ENCODE measurements at regions not wholly inside any gene's neighbourhood (a gene's known extent, or its start where the extent isn't known, plus 50 kb on each side); places are given as distances from the start of the nearest gene placed in this dataset.

DNA sequence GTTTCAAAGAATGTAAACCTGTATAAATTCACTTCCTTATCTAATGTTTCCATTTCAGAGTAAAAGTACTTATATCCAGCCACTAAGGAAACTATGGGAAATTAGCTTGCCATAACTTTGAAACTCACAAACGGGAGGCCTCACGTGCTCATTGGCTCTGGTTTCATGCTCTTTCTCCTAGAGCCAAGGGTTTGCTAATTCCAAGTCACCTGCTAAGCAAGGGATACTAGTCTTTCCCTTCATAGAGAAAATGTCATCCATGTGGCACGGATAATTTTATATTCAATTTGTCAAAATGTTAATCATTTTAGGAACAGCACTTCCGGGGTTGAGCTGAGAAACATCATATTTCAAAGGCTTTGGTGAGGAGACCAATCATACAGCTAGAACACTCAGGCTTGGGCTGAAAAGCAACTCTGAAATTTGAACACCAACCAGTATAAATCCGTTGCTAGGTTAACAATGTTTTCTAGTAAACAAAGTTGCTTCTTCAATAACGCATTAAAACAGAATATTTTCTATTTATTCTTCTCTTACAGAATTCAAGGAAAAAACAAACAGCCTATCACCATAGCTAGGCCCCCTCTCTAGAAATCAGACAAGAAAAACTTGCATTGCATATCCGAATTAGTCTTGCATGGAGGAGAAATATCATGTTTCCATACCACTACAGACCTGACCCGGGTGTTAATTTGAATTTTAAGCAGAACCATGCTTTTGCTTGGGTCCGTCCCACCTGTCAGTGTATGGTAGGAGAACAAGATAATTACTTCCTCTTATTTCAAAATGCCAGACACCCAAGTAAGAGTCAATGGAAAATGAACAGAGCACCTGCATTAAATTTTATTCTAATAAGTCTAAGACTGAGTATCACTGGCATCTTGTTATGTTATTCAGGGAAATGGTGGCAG, 196.1 kb upstream of the ESRRG start:
- Mint-ChIP-seq H3K27me3 (no peaks in the 10 kb centered on the region), H3K9me3 (peaks cover 7% of the 10 kb centered on the region), H3K4me3 (no peak overlapping the region), H3K4me1 (ENCODE audit: low read depth in 2 of 2) (no peaks in the 10 kb centered on the region), H3K27ac (no peak overlapping the region), H3K36me3 (no peaks in the 10 kb centered on the region)
- DNase-seq (ENCODE audit: low spot score) (no peak), ATAC-seq (no peak)

DNA sequence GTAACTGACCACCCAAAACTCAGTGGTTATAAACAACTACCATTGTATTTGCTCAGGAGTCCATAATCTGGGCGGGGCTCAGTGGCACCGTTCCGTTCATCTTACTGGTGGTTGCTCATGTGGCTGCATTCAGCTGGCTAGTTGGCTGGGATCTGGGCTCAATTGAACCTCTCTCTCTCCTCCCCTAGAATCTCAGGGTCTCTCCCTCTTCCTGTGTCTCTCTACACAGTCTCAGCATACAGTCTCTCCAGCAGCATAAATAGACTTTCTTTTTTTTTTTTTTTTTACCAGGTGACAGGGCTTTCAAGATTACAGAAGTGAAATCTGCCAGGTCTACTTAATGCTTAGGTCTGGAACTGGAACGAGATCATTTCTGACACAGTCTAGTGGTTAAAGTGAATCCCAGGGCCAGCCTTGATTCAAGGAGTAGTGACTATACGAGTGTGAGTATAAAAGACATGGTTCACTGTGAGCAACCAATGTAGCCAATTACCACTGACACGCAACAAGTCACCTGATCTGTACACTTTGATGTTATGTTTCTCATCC, 193.7 kb upstream of the ESRRG start:
- Mint-ChIP-seq H3K27ac (no peak overlapping the region), H3K4me1 (ENCODE audit: low read depth in 2 of 2) (no peaks in the 10 kb centered on the region), H3K36me3 (no peaks in the 10 kb centered on the region), H3K4me3 (no peak overlapping the region), H3K9me3 (peaks cover 1% of the 10 kb centered on the region), H3K27me3 (no peaks in the 10 kb centered on the region)
- DNase-seq (ENCODE audit: low spot score) (no peak), ATAC-seq (no peak)

DNA sequence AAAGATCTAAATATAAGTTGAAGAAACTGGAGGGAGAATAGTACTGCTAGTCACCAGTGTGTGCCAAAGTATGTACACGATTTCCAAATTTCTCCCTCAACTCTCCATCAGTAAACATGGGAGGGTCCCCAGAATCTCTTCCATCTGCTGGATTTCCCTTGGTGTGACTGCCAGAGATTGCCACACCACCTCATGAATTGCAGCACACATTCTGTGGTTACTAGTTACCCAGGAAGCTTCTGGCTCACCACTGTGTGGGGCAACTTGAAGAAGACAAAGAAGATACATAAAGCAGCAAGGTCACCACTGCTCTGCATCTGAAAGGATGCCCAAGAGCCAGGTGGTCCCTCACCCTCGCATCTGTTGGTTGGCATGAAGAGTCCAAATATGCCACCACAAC, 191.7 kb upstream of the ESRRG start:
- Mint-ChIP-seq H3K4me3 (no peak overlapping the region), H3K27ac (no peak overlapping the region), H3K36me3 (peaks cover 6% of the 10 kb centered on the region), H3K27me3 (no peaks in the 10 kb centered on the region), H3K9me3 (no peaks in the 10 kb centered on the region), H3K4me1 (ENCODE audit: low read depth in 2 of 2) (no peaks in the 10 kb centered on the region)
- ATAC-seq (no peak), DNase-seq (ENCODE audit: low spot score) (no peak)

DNA sequence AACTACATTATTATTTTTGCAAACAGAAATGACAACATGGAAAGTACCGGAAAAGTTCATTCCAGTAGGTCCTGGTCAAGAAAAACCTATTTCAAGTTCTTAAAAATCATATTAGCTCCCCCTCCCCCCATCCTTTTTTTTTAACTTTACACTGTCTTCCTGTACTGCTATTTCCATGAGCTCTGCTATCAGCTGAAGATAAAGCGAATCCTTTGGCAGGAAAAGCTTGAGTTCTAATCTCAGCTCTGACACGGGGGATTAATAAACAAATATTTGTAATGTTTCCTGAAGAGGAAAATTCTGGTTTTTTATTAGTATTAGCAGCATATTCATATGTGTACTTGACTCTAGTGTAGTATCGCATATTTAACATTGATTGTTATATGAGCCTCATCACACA, 190.7 kb upstream of the ESRRG start:
- no peaks in the 10 kb centered on the region for H3K4me1 Mint-ChIP-seq (ENCODE audit: low read depth in 2 of 2)
- no peaks in the 10 kb centered on the region for H3K9me3 Mint-ChIP-seq
- H3K36me3 Mint-ChIP-seq = peaks cover 6% of the 10 kb centered on the region
- ATAC-seq = no peak
- no peak overlapping the region for H3K4me3 Mint-ChIP-seq
- H3K27me3 Mint-ChIP-seq = no peaks in the 10 kb centered on the region
- no peak for DNase-seq (ENCODE audit: low spot score)
- no peak overlapping the region for H3K27ac Mint-ChIP-seq

DNA sequence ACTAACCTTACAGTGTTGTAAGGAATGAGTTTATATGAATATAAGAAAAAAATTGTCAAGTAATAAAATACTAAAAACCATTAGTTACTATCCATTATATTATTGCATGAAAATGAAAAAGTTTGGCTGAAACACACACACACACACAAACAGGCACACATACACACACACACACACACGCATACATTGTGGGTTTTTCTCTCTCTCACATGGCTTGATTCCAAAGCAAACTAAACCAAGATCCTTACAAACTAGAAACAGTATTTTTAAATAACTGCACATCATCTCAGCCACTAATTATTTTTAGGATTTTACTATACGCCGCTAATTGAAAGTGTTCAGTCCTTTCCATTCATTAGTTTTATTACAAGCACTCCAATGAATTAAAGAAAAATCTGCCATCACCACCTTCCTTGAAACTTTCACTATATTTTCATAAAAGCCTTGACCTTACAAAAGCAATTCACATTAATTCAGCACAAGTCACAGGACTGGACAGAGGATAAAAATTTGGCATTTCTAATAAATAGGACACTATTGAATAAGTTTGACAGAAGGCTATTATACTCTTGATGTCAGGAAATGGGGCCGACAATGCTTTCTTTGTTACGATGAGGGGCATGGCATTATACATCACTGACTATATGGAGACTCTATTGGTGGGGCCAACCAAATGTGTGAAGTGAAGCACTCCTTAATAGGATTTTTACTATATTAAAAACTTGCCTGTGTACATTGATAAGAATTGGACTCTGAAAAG, 187.0 kb upstream of the ESRRG start:
- Mint-ChIP-seq H3K36me3 (peaks cover 6% of the 10 kb centered on the region), H3K9me3 (no peaks in the 10 kb centered on the region), H3K4me1 (ENCODE audit: low read depth in 2 of 2) (no peaks in the 10 kb centered on the region), H3K27ac (no peak overlapping the region), H3K4me3 (no peak overlapping the region), H3K27me3 (no peaks in the 10 kb centered on the region)
- DNase-seq (ENCODE audit: low spot score) (no peak), ATAC-seq (no peak)

DNA sequence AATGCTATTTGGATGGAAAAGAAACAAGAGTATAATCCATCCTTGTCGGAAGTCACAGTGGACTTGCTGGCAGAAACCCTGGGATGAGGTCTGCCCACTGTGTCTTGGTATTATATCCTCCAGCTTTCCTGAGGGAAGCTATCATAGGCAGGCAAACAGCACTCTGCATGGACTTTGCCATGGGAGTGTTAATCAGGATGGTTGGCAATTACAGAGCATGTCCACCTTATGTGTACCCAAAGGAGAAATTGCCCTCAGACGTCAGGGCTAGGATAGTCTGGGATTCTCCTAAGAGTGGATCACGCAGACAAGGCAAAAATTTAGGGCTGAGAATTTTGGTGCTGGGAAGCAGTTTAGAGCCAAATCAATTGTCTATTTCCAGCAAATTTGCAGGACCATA, 184.9 kb upstream of the ESRRG start:
- Mint-ChIP-seq H3K27ac (no peak overlapping the region), H3K4me1 (ENCODE audit: low read depth in 2 of 2) (no peaks in the 10 kb centered on the region), H3K4me3 (no peak overlapping the region), H3K27me3 (no peaks in the 10 kb centered on the region), H3K36me3 (peaks cover 6% of the 10 kb centered on the region), H3K9me3 (peaks cover 3% of the 10 kb centered on the region)
- DNase-seq (ENCODE audit: low spot score) (no peak), ATAC-seq (no peak)

DNA sequence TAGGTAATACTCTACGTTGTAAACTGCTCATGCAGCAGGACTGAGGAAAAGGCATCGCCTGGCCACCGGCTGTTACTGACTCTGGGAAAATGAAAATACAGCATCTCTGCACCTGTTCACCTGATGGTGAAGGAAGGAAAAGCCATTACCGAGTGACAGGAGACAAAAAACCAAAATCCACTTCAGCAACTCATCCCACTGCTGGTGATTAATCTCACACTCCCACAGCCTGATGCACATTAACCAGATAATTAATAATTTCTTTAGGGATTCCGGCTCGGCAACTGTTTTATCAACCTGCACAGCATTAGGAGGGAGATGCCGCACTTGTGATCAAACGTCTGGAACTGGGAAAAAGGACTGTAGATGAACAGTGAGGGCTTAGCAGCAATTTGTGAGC, 183.9 kb upstream of the ESRRG start:
- peaks cover 4% of the 10 kb centered on the region for H3K9me3 Mint-ChIP-seq

DNA sequence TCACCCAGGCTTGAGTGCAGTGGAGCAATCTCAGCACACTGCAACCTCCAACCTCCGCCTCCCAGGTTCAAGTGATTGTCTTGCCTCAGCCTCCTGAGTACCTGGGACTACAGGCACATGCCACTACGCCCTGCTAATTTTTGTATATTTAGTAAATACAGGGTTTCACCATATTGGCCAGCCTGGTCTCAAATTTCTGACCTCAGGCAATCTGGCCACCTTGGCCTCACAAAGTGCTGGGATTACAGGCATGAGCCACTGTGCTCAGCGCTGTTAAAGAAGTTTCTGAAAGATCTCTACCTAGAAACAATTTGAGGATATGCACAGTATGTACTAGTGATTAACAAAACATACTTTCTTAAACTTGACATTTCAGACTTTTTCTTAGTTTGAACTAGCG, 182.6 kb upstream of the ESRRG start:
- Mint-ChIP-seq H3K27ac (no peak overlapping the region), H3K27me3 (no peaks in the 10 kb centered on the region), H3K4me3 (no peak overlapping the region), H3K4me1 (ENCODE audit: low read depth in 2 of 2) (no peaks in the 10 kb centered on the region), H3K9me3 (peaks cover 4% of the 10 kb centered on the region), H3K36me3 (no peaks in the 10 kb centered on the region)
- DNase-seq (ENCODE audit: low spot score) (no peak), ATAC-seq (no peak)

More for the DNA sequence above, 183.9 kb upstream of the ESRRG start:
- Mint-ChIP-seq H3K36me3 (peaks cover 6% of the 10 kb centered on the region), H3K27ac (no peak overlapping the region), H3K27me3 (no peaks in the 10 kb centered on the region), H3K4me3 (no peak overlapping the region), H3K4me1 (ENCODE audit: low read depth in 2 of 2) (no peaks in the 10 kb centered on the region)
- ATAC-seq (no peak), DNase-seq (ENCODE audit: low spot score) (no peak)

DNA sequence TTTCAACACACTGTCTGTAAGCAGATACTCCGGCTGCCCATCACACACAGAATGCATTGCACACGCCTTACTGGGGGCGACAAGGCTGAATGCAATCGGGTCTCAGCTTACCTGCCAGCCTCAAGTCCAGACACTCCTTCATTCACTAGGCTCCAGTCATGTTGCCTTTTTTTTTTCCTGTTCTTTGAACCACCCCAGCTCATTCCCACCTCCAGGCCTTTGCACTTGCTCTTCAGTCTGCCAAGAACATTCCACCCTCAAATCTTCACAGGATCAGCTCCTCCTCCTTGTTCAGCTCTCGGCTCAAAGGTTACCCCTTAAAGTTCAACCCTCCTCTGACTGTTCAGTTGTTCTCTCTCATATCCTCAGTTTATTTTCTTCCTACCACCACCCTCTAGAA, 181.9 kb upstream of the ESRRG start:
- Mint-ChIP-seq H3K9me3 (peaks cover 4% of the 10 kb centered on the region), H3K27ac (no peak overlapping the region), H3K36me3 (no peaks in the 10 kb centered on the region), H3K4me3 (no peak overlapping the region), H3K4me1 (ENCODE audit: low read depth in 2 of 2) (no peaks in the 10 kb centered on the region), H3K27me3 (no peaks in the 10 kb centered on the region)
- DNase-seq (ENCODE audit: low spot score) = no peak
- no peak for ATAC-seq

DNA sequence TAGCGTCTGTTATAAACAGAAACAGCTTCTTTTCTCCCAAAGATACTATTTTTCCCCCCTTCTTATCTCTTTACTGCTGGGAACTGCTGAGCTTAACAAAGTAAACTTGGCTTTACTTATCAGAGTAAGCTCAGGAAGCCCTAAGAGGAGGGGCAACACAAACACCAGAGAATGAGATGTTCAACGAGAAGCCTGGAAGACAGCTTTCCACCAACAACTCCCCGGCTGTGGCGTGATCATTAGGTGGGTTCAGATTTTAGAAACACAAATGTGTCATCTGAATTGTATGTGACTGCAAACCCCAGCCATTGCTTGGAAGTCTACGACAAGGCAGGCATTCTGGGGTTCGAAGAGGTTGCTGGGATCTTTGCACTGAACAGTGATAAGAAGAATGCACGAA, 181.2 kb upstream of the ESRRG start:
- no peak for ATAC-seq

DNA sequence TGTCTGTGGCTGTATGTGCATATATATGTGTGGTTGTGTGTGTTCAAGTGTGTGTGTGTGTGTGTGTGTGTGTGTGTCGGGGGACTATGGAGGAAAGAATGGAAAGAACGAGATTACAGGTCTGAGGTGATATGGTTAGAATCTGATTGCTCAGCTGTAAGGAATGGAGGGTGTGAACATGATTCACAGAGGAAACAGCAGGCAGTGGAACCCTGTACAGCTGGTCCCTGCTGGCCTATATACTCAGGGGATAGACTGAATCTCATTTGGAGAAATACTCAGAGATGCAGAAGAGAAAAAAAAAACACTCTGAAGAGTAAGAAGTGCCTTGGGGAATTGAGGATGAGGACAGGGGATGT, 180.1 kb upstream of the ESRRG start:
- ATAC-seq (no peak), DNase-seq (ENCODE audit: low spot score) (no peak)
- Mint-ChIP-seq H3K27ac (no peak overlapping the region), H3K4me3 (no peak overlapping the region), H3K4me1 (ENCODE audit: low read depth in 2 of 2) (no peaks in the 10 kb centered on the region), H3K27me3 (no peaks in the 10 kb centered on the region), H3K36me3 (no peaks in the 10 kb centered on the region), H3K9me3 (peaks cover 4% of the 10 kb centered on the region)

More for the DNA sequence above, 181.2 kb upstream of the ESRRG start:
- no peak overlapping the region for H3K27ac Mint-ChIP-seq
- H3K4me1 Mint-ChIP-seq (ENCODE audit: low read depth in 2 of 2) = no peaks in the 10 kb centered on the region
- H3K36me3 Mint-ChIP-seq = no peaks in the 10 kb centered on the region
- peaks cover 4% of the 10 kb centered on the region for H3K9me3 Mint-ChIP-seq
- no peak for DNase-seq (ENCODE audit: low spot score)
- no peaks in the 10 kb centered on the region for H3K27me3 Mint-ChIP-seq
- no peak overlapping the region for H3K4me3 Mint-ChIP-seq

DNA sequence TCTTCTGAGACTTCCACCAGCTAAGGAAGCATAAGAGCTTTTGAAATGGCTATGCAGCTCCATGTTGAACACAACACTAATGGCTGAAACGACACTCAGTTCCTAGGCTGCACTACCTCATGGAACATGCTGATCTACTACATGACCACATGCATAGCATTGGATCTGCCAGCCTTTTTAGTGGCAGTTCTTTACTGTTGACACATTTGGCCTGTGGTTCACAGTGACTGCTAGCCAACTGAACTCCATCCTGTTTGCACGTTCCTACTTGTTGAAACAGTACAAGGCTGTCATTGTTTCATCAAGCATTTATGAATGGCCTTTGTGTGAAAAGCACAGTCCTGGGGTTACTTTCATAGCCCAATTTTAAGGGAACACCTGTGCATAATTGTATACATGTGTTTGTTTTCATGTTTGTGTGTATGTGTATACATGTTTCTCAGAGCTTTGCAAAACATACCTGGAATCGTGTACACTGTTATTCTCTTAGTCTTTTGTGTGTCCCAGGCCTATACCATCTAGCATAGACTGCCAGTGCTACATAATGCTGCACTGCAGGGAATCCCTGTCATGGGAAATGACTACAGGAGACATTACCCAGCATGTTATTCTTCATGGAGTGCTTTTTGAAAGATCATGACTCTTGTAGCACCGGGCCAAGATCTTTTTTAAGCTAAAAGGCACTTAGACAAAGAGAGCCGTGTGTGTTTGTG, 179.6 kb upstream of the ESRRG start:
- Mint-ChIP-seq H3K4me1 (ENCODE audit: low read depth in 2 of 2) (no peaks in the 10 kb centered on the region), H3K9me3 (peaks cover 4% of the 10 kb centered on the region), H3K27me3 (no peaks in the 10 kb centered on the region), H3K4me3 (no peak overlapping the region), H3K36me3 (no peaks in the 10 kb centered on the region), H3K27ac (no peak overlapping the region)
- no peak for DNase-seq (ENCODE audit: low spot score)
- ATAC-seq = no peak

DNA sequence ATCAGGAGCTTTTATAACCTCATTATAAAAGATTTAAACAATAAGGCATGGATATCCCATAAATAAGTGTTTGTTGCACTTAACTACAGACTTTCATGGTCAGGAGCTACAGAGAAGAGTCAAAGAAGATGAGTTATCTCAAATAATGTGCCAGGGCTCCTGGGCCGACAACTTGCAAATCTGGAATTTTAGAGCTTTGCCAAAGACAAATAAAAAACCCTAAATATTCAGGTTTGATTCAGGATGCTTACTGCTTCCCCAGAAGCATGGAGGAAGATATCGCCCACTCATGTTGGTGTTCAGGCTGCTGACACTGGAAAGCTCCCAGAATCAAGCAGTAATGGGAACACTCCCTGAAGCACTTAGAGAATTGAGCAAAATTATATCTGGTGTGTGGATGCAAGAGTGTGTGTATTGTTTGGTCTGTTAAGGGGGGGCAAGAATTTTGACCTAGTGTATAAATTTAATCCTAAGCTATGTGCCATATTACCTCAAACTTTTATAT, 176.9 kb upstream of the ESRRG start:
- DNase-seq (ENCODE audit: low spot score) = no peak
- Mint-ChIP-seq H3K36me3 (no peaks in the 10 kb centered on the region), H3K27ac (no peak overlapping the region), H3K4me1 (ENCODE audit: low read depth in 2 of 2) (no peaks in the 10 kb centered on the region), H3K27me3 (no peaks in the 10 kb centered on the region), H3K4me3 (no peak overlapping the region), H3K9me3 (peaks cover 8% of the 10 kb centered on the region)
- ATAC-seq = no peak

Measured in natural killer cell treated with Interleukin-12 subunit alpha and Interleukin-12 subunit beta and Interleukin-15 and Interleukin-18, amount 100 ng/mL, for 72 hours (primary cell).